Activated CD4-positive, CD25-positive, alpha-beta regulatory T cell (primary cell): ENCODE measurements at regions not wholly inside any gene's neighbourhood (a gene's known extent, or its start where the extent isn't known, plus 50 kb on each side); places are given as distances from the start of the nearest gene placed in this dataset.
"Not testable (repeated sequence)": the region's sequence is repeated elsewhere in the genome, so short reads cannot be mapped to it uniquely, and the experiment has no call there.

Source experiments
- DNase-seq, 4 experiments: peaks; one replicate each; lab custom pipeline; 2025; lab: John Stamatoyannopoulos, UW

DNA sequence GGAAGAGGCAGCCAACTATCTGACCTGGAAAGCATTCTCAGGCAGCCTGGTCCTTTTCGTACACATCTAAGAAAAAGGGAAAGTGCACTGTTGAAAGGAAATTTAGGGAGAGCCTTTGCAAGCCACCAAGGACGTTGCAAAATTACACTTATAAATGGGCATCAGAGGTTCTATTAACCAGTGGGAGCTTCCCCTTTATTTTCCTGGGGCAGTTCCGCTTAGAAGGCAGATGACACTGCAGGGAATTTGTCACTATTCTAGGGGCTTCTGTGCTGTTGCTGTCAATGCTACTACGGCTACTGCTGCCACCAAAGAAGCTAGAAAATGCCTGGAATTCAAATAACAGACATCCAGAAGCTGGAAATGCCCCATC lies 79.6 kb upstream of the AUTS2 start:
- DNase-seq, result no peak

- DNase-seq, result no peak
These were observed 71.7 kb upstream of the AUTS2 start for GRCh38 chr7:69526570-69526969.

GRCh38 chr7:69527706-69528105 lies 70.6 kb upstream of the AUTS2 start:
- no peak for DNase-seq

DNA sequence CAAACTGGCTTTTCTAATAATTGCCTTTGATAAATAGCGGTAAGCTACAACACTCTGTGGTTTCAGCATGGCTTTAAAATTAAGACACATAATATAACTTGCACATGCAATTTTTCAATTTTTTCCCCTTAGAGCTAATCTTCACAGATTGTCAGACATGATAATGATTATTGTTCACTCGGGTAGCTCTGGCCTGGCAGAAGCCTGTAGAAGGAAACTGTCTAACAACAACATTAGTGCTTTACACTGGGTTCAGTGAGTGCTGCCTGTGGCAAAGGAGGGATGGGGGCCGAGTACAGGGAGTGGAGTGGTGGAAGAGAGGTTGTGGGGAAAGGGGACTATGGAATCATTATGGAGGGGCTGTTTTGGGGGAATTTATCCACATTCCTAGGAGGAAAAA lies 67.2 kb upstream of the AUTS2 start:
- DNase-seq, result no peak

DNA sequence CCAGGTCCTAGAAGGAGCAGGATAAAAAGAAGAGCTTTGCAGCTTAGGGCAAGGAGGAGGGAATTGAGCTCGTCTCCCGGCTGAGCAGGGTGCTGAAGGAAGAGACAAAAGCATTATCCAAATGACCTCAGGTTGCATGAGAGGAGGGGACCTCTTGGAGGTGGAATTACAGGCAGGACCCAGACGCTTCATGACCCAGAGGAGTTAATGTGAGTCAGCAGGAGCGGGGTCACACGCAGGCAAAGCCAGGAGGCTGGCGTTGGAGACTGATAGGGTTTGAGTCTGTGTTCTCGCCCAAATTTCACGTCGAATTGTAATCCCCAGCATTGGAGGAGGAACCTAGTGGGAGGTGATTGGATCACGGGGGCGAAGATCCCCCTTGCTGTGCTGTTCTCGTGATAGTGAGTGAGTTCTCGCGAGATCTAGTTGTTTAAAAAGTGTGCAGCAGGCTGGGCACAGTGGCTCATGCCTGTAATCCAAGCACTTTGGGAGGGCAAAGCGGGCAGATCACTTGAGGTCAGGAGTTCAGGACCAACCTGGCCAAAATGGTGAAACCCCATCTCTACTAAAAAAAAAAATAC lies 63.7 kb upstream of the AUTS2 start:
- no peak for DNase-seq

DNA sequence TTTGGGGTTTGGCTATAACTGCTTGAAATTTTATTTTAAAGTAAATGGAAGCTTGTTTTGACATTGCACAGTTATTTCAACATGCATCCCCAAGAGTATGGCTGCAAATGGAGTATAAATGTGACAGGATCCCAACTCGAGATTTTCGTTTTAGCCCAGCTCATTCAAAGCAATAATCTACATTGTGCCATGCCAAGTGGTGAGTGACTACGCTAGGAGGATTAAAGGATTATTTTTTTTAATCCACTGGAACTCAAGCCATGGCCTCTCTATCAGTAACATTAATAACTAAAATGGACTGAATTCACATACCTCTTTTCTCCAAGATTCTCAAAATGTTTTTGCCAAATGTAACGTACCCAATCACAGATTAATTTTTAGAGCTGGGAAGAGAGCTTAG lies 60.6 kb upstream of the AUTS2 start:
- no peak for DNase-seq

- DNase-seq, result no peak
These were observed 58.7 kb upstream of the AUTS2 start for GRCh38 chr7:69539531-69539930.

- no peak for DNase-seq
These were observed 58.0 kb upstream of the AUTS2 start for GRCh38 chr7:69540287-69540686.

GRCh38 chr7:69541779-69542432 lies 56.4 kb upstream of the AUTS2 start:
- DNase-seq, result not testable (repeated sequence)

- DNase-seq, result no peak
These were observed 53.1 kb upstream of the AUTS2 start for GRCh38 chr7:69545175-69545574.
